ENCODE measurements at regions not wholly inside any gene's neighbourhood (a gene's known extent, or its start where the extent isn't known, plus 50 kb on each side); places are given as distances from the start of the nearest gene placed in this dataset.

GRCh38 chr7:41135511-41135910, 567.4 kb downstream of the INHBA start:
- no peak for TF ChIP-seq CTCF (IDR thresholded peaks at IDR 0.05)
- TF ChIP-seq POLR2AphosphoS5 (IDR thresholded peaks at IDR 0.05): no peak
- no peak for TF ChIP-seq POLR2A (IDR thresholded peaks at IDR 0.05; ENCODE audit: low read depth)
